Gastroesophageal sphincter (tissue), 4 donors: ENCODE measurements at regions not wholly inside any gene's neighbourhood (a gene's known extent, or its start where the extent isn't known, plus 50 kb on each side); places are given as distances from the start of the nearest gene placed in this dataset.

Experiments used
- ATAC-seq: fragments of 150-250 bp; one replicate; pipeline ENCODE4 v1.9.1; 2016; ENCODE audit warnings: mild to moderate bottlenecking, moderate library complexity
- H3K27ac ChIP-seq, 4 donors: fragments of 200-600 bp; sonication (generic) in 3 of 4; 1 replicate in 3 of 4; 2 replicates in 1 of 4; pipeline ENCODE4 v1.5.1; 2016 to 2019
- H3K27me3 ChIP-seq: fragments of 200-600 bp; sonication (generic); one replicate; pipeline ENCODE4 v1.5.1; 2019
- H3K36me3 ChIP-seq, 2 donors: fragments of 200-600 bp; sonication (generic); one replicate each; pipeline ENCODE4 v1.5.1; 2019; ENCODE audit warnings: control low read depth in 1 of 2
- H3K4me1 ChIP-seq, 3 donors: fragments of 200-600 bp; sonication (generic); 1 replicate in 2 of 3; 2 replicates in 1 of 3; pipeline ENCODE4 v1.5.1; 2016 to 2019; ENCODE audit warnings: control low read depth in 2 of 3
- H3K4me3 ChIP-seq, 2 donors: fragments of 200-600 bp; sonication (generic); one replicate each; pipeline ENCODE4 v1.5.1; 2019; ENCODE audit warnings: mild to moderate bottlenecking in 1 of 2, moderate library complexity in 1 of 2
- H3K9me3 ChIP-seq, 3 donors: fragments of 200-600 bp; sonication (generic); one replicate each; pipeline ENCODE4 v1.5.1; 2017 to 2019; ENCODE audit warnings: control low read depth in 2 of 3
- CTCF ChIP-seq, 4 experiments: fragments of 200-600 bp in 2 of 4; fragments of 450-650 bp in 2 of 4; sonication (generic) in 1 of 4; IDR thresholded peaks; one replicate each; pipeline ENCODE4 v1.5.1; 2017 to 2019; ENCODE audit warnings: antibody characterized with exemption in 4 of 4, mild to moderate bottlenecking in 2 of 4, moderate library complexity in 2 of 4
- EP300 ChIP-seq: sonication (generic); formaldehyde crosslinking; IDR thresholded peaks from one replicate; pipeline ENCODE4 v1.6.1; 2017; ENCODE audit warnings: antibody characterized with exemption, mild to moderate bottlenecking
- POLR2A ChIP-seq, 2 donors: fragments of 450-650 bp; IDR thresholded peaks; one replicate each; pipeline ENCODE4 v1.6.1; 2017; ENCODE audit warnings: antibody characterized with exemption in 2 of 2, mild to moderate bottlenecking in 2 of 2, moderate library complexity in 1 of 2
- POLR2AphosphoS5 ChIP-seq: sonication (generic); formaldehyde crosslinking; IDR thresholded peaks from one replicate; pipeline ENCODE4 v1.6.1; 2017; ENCODE audit warnings: antibody characterized with exemption
- WGBS, 2 donors: methylation state at CpG; one replicate each; pipeline ENCODE4 v1.1.5; 2018; ENCODE audit warnings: low coverage in 1 of 2; 5-methylcytosine and 5-hydroxymethylcytosine counted together

- no peaks in the 10 kb centered on the region for H3K9me3 ChIP-seq
- no peak overlapping the region for H3K4me3 ChIP-seq
- no peaks in the 10 kb centered on the region for H3K36me3 ChIP-seq
- no peak for ATAC-seq
- H3K27ac ChIP-seq: no peak overlapping the region
- WGBS, 2 donors: 48 to 58% methylated on average over 4 of the region's 4 CpGs
- no peak for TF ChIP-seq POLR2A (IDR thresholded peaks at IDR 0.05)
- no peak for TF ChIP-seq CTCF (IDR thresholded peaks at IDR 0.05)
- TF ChIP-seq POLR2AphosphoS5: no peak
- TF ChIP-seq EP300: no peak
- no peaks in the 10 kb centered on the region for H3K27me3 ChIP-seq
- H3K4me1 ChIP-seq: no peaks in the 10 kb centered on the region
These were observed 1131.6 kb upstream of the TMEFF2 start for GRCh38 chr2:193326296-193326695.

GRCh38 chr2:193315428-193316091 is 1120.8 kb upstream of the TMEFF2 start:
- Histone ChIP-seq H3K27me3 (no peaks in the 10 kb centered on the region), H3K4me1 (no peaks in the 10 kb centered on the region), H3K27ac (no peak overlapping the region), H3K36me3 (no peaks in the 10 kb centered on the region), H3K4me3 (no peak overlapping the region), H3K9me3 (no peaks in the 10 kb centered on the region)
- no peak for ATAC-seq
- 42 to 58% methylated on average over 1 of the region's 1 CpG for WGBS, 2 donors
- TF ChIP-seq EP300 (no peak), POLR2AphosphoS5 (no peak)

GRCh38 chr2:193303464-193303863 is 1108.7 kb upstream of the TMEFF2 start:
- no peak overlapping the region for H3K4me3 ChIP-seq
- WGBS, 2 donors: 74 to 77% methylated on average over 2 of the region's 2 CpGs
- TF ChIP-seq POLR2AphosphoS5 (no peak), POLR2A (IDR thresholded peaks at IDR 0.05) (no peak), EP300 (no peak), CTCF (IDR thresholded peaks at IDR 0.05) (no peak)

GRCh38 chr2:193294371-193294770 is 1099.6 kb upstream of the TMEFF2 start:
- 38 to 68% methylated on average over 1 of the region's 1 CpG for WGBS, 2 donors
- no peaks in the 10 kb centered on the region for H3K4me1 ChIP-seq
- H3K27me3 ChIP-seq: no peaks in the 10 kb centered on the region
- H3K9me3 ChIP-seq: no peaks in the 10 kb centered on the region
- H3K36me3 ChIP-seq: no peaks in the 10 kb centered on the region
- TF ChIP-seq EP300 (no peak), POLR2AphosphoS5 (no peak), CTCF (IDR thresholded peaks at IDR 0.05) (no peak), POLR2A (IDR thresholded peaks at IDR 0.05) (no peak)
- H3K27ac ChIP-seq: no peak overlapping the region
- H3K4me3 ChIP-seq: no peak overlapping the region
- ATAC-seq: no peak

More at GRCh38 chr2:193303464-193303863, 1108.7 kb upstream of the TMEFF2 start:
- Histone ChIP-seq H3K36me3 (no peaks in the 10 kb centered on the region), H3K9me3 (no peaks in the 10 kb centered on the region), H3K27me3 (no peaks in the 10 kb centered on the region), H3K27ac (no peak overlapping the region), H3K4me1 (no peaks in the 10 kb centered on the region)
- no peak for ATAC-seq

GRCh38 chr2:193279361-193279760 is 1084.6 kb upstream of the TMEFF2 start:
- H3K9me3 ChIP-seq: no peaks in the 10 kb centered on the region
- no peak for ATAC-seq
- no peaks in the 10 kb centered on the region for H3K4me1 ChIP-seq
- H3K27me3 ChIP-seq: no peaks in the 10 kb centered on the region
- no peak overlapping the region for H3K27ac ChIP-seq
- no peak for TF ChIP-seq POLR2AphosphoS5
- TF ChIP-seq EP300: no peak
- TF ChIP-seq POLR2A (IDR thresholded peaks at IDR 0.05): no peak
- TF ChIP-seq CTCF (IDR thresholded peaks at IDR 0.05): no peak
- H3K4me3 ChIP-seq: no peak overlapping the region
- no peaks in the 10 kb centered on the region for H3K36me3 ChIP-seq
- WGBS, 2 donors: 49% methylated on average over 2 of the region's 2 CpGs; no CpG with 5 or more reads in 1 of the 2 donors
